H1 (cell line): ENCODE measurements at regions not wholly inside any gene's neighbourhood (a gene's known extent, or its start where the extent isn't known, plus 50 kb on each side); places are given as distances from the start of the nearest gene placed in this dataset.

Experiments
- CTCF ChIA-PET: fragments of 300-600 bp; sonication (Branson Sonifier 250); formaldehyde crosslinking; loops from one replicate; lab custom pipeline; 2021; ENCODE audit not compliant: partially characterized antibody; lab: Charles Lee
- POLR2A ChIA-PET: fragments of 300-600 bp; sonication (Branson Sonifier 250); formaldehyde crosslinking; loops from one replicate; lab custom pipeline; 2021; ENCODE audit warnings: inconsistent platforms; ENCODE audit not compliant: partially characterized antibody; lab: Charles Lee
- DNase-seq, 2 experiments: peaks; one replicate each; pipeline versions ENCODE4 v3.0.0 to v3.0.0-alpha.2; 2010 to 2022; ENCODE audit warnings: low spot score in 2 of 2, low read depth in 1 of 2, mixed read lengths in 1 of 2
- FAIRE-seq: peaks from 2 replicates; lab custom pipeline; 2011; peaks lifted over from hg19 to GRCh38; lab: Jason Lieb, UNC
- H2AFZ ChIP-seq: 2 replicates; pipeline ENCODE4 v1.8.1; 2012; ENCODE audit warnings: low read length, inconsistent platforms
- H2AK5ac ChIP-seq: 2 replicates; pipeline ENCODE4 v1.6.1; 2013; ENCODE audit warnings: low read depth, low read length
- H2BK120ac ChIP-seq: replicated peaks from 2 replicates; pipeline ENCODE3; 2013; ENCODE audit warnings: low read depth, low read length, inconsistent platforms
- H2BK12ac ChIP-seq: 2 replicates; pipeline ENCODE4 v1.6.1; 2013; ENCODE audit warnings: low read depth, low read length
- H2BK15ac ChIP-seq: 2 replicates; pipeline ENCODE4 v1.6.1; 2013; ENCODE audit warnings: low read length
- H2BK20ac ChIP-seq: 2 replicates; pipeline ENCODE4 v1.6.1; 2013; ENCODE audit warnings: low read length
- H2BK5ac ChIP-seq: 2 replicates; pipeline ENCODE4 v1.6.1; 2013; ENCODE audit warnings: low read depth, low read length
- H3K14ac ChIP-seq: 2 replicates; pipeline ENCODE4 v1.6.1; 2013; ENCODE audit warnings: inconsistent platforms; ENCODE audit not compliant: insufficient read length
- H3K18ac ChIP-seq: 2 replicates; pipeline ENCODE4 v1.6.1; 2013; ENCODE audit warnings: low read length; ENCODE audit errors: extremely low read depth
- H3K23ac ChIP-seq: 2 replicates; pipeline ENCODE4 v1.6.1; 2013; ENCODE audit warnings: inconsistent platforms; ENCODE audit not compliant: insufficient read length
- H3K23me2 ChIP-seq: 2 replicates; pipeline ENCODE4 v1.6.1; 2013; ENCODE audit warnings: low read depth, low read length
- H3K27ac ChIP-seq: 2 replicates; pipeline ENCODE4 v1.6.1; 2011; ENCODE audit warnings: low read depth, low read length, inconsistent platforms
- H3K27me3 ChIP-seq, 4 experiments: replicated peaks in 1 of 4; 1 replicate in 1 of 4; 2 replicates in 3 of 4; pipeline versions ENCODE4 v1.6.1 to v1.8.1; 2011 to 2013; ENCODE audit warnings: low read length in 3 of 4, mild to moderate bottlenecking in 3 of 4, inconsistent platforms in 2 of 4, mixed read lengths in 2 of 4, moderate library complexity in 1 of 4; ENCODE audit not compliant: control insufficient read depth in 3 of 4, insufficient read depth in 3 of 4; ENCODE audit errors: extremely low read depth in 1 of 4
- H3K36me3 ChIP-seq, 4 experiments: 2 replicates each; pipeline versions ENCODE4 v1.6.1 to v1.8.1; 2011 to 2013; ENCODE audit warnings: mild to moderate bottlenecking in 4 of 4, low read length in 3 of 4, moderate library complexity in 2 of 4, control low read depth in 1 of 4, inconsistent platforms in 1 of 4; ENCODE audit not compliant: insufficient read depth in 4 of 4, control insufficient read depth in 2 of 4
- H3K4ac ChIP-seq: replicated peaks from 2 replicates; pipeline ENCODE3; 2013; ENCODE audit warnings: low read length, low read depth, mixed read lengths, inconsistent platforms; ENCODE audit not compliant: insufficient read length
- H3K4me1 ChIP-seq, 4 experiments: replicated peaks in 1 of 4; 1 replicate in 1 of 4; 2 replicates in 3 of 4; pipeline versions ENCODE4 v1.6.1 to v1.8.1; 2011 to 2013; ENCODE audit warnings: low read length in 3 of 4, inconsistent platforms in 2 of 4, mixed read lengths in 1 of 4; ENCODE audit not compliant: insufficient read depth in 4 of 4, control insufficient read depth in 3 of 4
- H3K4me2 ChIP-seq, 2 experiments: 2 replicates each; pipeline versions ENCODE4 v1.6.1 to v1.8.1; 2011 to 2013; ENCODE audit warnings: low read depth in 2 of 2, low read length in 2 of 2, control low read depth in 1 of 2, inconsistent platforms in 1 of 2, mild to moderate bottlenecking in 1 of 2; ENCODE audit not compliant: insufficient read depth in 1 of 2
- H3K4me3 ChIP-seq, 4 experiments: fragments of 200-600, 300-600 bp in 1 of 4; sonication (generic), shearing (Covaris generic), sonication (Bioruptor Twin) in 1 of 4; 2 replicates each; pipeline versions ENCODE4 v1.5.1 to v1.8.1; 2011 to 2016; ENCODE audit warnings: low read length in 4 of 4, low read depth in 3 of 4, control low read depth in 2 of 4, inconsistent platforms in 2 of 4, mild to moderate bottlenecking in 2 of 4, mixed read lengths in 1 of 4, moderate library complexity in 1 of 4; ENCODE audit not compliant: insufficient read depth in 2 of 4; ENCODE audit errors: extremely low read depth in 1 of 4
- H3K56ac ChIP-seq: replicated peaks from 2 replicates; pipeline ENCODE3; 2013; ENCODE audit warnings: low read depth, mild to moderate bottlenecking, mixed read lengths, low read length, inconsistent platforms; ENCODE audit not compliant: insufficient read length
- H3K79me1 ChIP-seq: 2 replicates; pipeline ENCODE4 v1.6.1; 2013; ENCODE audit warnings: low read depth, low read length, control low read depth
- H3K79me2 ChIP-seq, 2 experiments: 2 replicates each; pipeline versions ENCODE4 v1.6.1 to v1.8.1; 2012 to 2013; ENCODE audit warnings: low read length in 2 of 2, mild to moderate bottlenecking in 2 of 2, inconsistent platforms in 1 of 2; ENCODE audit not compliant: insufficient read depth in 2 of 2, control insufficient read depth in 1 of 2
- H3K9ac ChIP-seq, 4 experiments: replicated peaks in 1 of 4; 1 replicate in 1 of 4; 2 replicates in 3 of 4; pipeline versions ENCODE4 v1.6.1 to v1.8.1; 2011 to 2013; ENCODE audit warnings: low read depth in 3 of 4, low read length in 3 of 4, control low read depth in 2 of 4, mild to moderate bottlenecking in 2 of 4, moderate library complexity in 2 of 4, inconsistent platforms in 1 of 4; ENCODE audit errors: extremely low read depth in 1 of 4
- H3K9me3 ChIP-seq, 2 experiments: 2 replicates each; pipeline versions ENCODE4 v1.6.1 to v1.8.1; 2012 to 2013; ENCODE audit warnings: mild to moderate bottlenecking in 2 of 2, moderate library complexity in 2 of 2, control low read depth in 1 of 2, inconsistent platforms in 1 of 2, low read depth in 1 of 2, low read length in 1 of 2, mixed read lengths in 1 of 2; ENCODE audit not compliant: insufficient read depth in 2 of 2
- H4K20me1 ChIP-seq, 2 experiments: replicated peaks in 1 of 2; 2 replicates each; pipeline versions ENCODE3 to v1.8.1; 2011 to 2013; ENCODE audit warnings: inconsistent platforms in 2 of 2, low read length in 2 of 2, mild to moderate bottlenecking in 1 of 2; ENCODE audit not compliant: insufficient read depth in 2 of 2, control insufficient read depth in 1 of 2
- H4K5ac ChIP-seq: 2 replicates; pipeline ENCODE4 v1.6.1; 2013; ENCODE audit warnings: low read length, low read depth, mixed read lengths, inconsistent platforms; ENCODE audit not compliant: insufficient read length
- H4K8ac ChIP-seq: 2 replicates; pipeline ENCODE4 v1.8.0; 2013; ENCODE audit warnings: mild to moderate bottlenecking, moderate library complexity, low read length, inconsistent platforms; ENCODE audit not compliant: insufficient read depth; ENCODE audit errors: extremely low read depth
- H4K91ac ChIP-seq: replicated peaks from 2 replicates; pipeline ENCODE3; 2013; ENCODE audit warnings: low read length, mixed read lengths, inconsistent platforms; ENCODE audit not compliant: insufficient read length
- NANOG ChIP-seq: IDR thresholded peaks from 2 replicates; pipeline ENCODE4 v1.6.1; 2011; ENCODE audit warnings: low read length, low read depth, mild to moderate bottlenecking, inconsistent platforms; ENCODE audit not compliant: insufficient read depth, poor library complexity, severe bottlenecking
- POLR2AphosphoS5 ChIP-seq: IDR thresholded peaks from 2 replicates; pipeline ENCODE4 v1.6.1; 2011; ENCODE audit warnings: low read depth, low read length
- SIN3A ChIP-seq, 2 experiments: IDR thresholded peaks in 1 of 2; conservative IDR thresholded peaks in 1 of 2; 2 replicates each; pipeline ENCODE4 v1.6.1; 2011 to 2012; ENCODE audit warnings: low read length in 2 of 2, improper control_type of control experiment in 1 of 2, low read depth in 1 of 2, mild to moderate bottlenecking in 1 of 2
- SP2 ChIP-seq: IDR thresholded peaks from 2 replicates; pipeline ENCODE4 v1.6.1; 2012; ENCODE audit warnings: mild to moderate bottlenecking, low read length, inconsistent platforms
- SP4 ChIP-seq: IDR thresholded peaks from 2 replicates; pipeline ENCODE4 v1.6.1; 2012; ENCODE audit warnings: low read length, inconsistent platforms
- YY1 ChIP-seq: IDR thresholded peaks from 2 replicates; pipeline ENCODE4 v1.6.1; 2011; ENCODE audit warnings: low read depth, mild to moderate bottlenecking, low read length
- WGBS, 2 experiments: shearing (Covaris generic) in 1 of 2; methylation state at CpG; one replicate each; pipeline versions ENCODE4 v1.1.6 to v1.1.7; 2013 to 2015; ENCODE audit warnings: low lambda C conversion rate in 2 of 2, mixed read lengths in 2 of 2, inconsistent platforms in 1 of 2, low coverage in 1 of 2, missing lambda C conversion rate in 1 of 2; ENCODE audit not compliant: insufficient replicate concordance in 2 of 2, insufficient coverage in 1 of 2, insufficient read length in 1 of 2; ENCODE audit errors: extremely low coverage in 1 of 2, missing lambda C conversion rate in 1 of 2; 5-methylcytosine and 5-hydroxymethylcytosine counted together
- TF ChIP-seq, protein P1 (sequence below): IDR thresholded peaks from 2 replicates; pipeline ENCODE4 v1.6.1; 2012; ENCODE audit warnings: inconsistent platforms
- TF ChIP-seq, protein P2 (sequence below), 3 experiments: IDR thresholded peaks; 1 replicate in 2 of 3; 2 replicates in 1 of 3; pipeline versions ENCODE4 v1.5.1 to v1.6.1; 2011; ENCODE audit warnings: low read length in 3 of 3, mild to moderate bottlenecking in 3 of 3, inconsistent platforms in 2 of 3, low read depth in 1 of 3, moderate library complexity in 1 of 3; ENCODE audit not compliant: insufficient read depth in 1 of 3; ENCODE audit errors: control extremely low read depth in 1 of 3

DNA sequence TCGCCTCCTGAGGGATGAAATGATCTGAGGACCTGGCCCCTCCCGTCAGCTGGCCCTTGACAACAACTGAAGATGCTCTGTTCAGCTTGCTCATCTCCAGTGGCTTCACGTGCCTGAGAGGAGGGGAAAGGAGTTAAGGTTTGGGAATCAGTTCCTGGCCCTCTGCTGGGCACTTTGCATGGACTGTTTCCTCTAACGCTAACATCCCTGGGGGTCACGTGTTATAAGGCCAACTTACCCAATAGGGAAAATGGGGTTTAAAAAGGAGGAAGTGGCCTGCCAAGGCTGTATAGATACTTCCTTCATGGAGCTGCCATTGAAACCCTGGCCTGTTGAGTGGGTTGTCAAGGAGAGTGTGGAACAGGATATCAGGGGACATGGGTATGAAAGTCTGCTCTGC lies 65.6 kb downstream of the OR13H1 start:
- no peak overlapping the region for H4K91ac ChIP-seq
- TF ChIP-seq SP4 (no peak), SP2 (no peak), SIN3A (conservative IDR thresholded peaks at IDR 0.05 in 1 of 2, IDR thresholded peaks at IDR 0.05 in 1 of 2; ENCODE audit: low read depth in 1 of 2, low read length in 2 of 2) (no peak), NANOG (no peak), YY1 (no peak), POLR2AphosphoS5 (no peak)
- TF ChIP-seq, protein P1, sequence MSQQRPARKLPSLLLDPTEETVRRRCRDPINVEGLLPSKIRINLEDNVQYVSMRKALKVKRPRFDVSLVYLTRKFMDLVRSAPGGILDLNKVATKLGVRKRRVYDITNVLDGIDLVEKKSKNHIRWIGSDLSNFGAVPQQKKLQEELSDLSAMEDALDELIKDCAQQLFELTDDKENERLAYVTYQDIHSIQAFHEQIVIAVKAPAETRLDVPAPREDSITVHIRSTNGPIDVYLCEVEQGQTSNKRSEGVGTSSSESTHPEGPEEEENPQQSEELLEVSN, result no peak
- TF ChIP-seq, protein P2, sequence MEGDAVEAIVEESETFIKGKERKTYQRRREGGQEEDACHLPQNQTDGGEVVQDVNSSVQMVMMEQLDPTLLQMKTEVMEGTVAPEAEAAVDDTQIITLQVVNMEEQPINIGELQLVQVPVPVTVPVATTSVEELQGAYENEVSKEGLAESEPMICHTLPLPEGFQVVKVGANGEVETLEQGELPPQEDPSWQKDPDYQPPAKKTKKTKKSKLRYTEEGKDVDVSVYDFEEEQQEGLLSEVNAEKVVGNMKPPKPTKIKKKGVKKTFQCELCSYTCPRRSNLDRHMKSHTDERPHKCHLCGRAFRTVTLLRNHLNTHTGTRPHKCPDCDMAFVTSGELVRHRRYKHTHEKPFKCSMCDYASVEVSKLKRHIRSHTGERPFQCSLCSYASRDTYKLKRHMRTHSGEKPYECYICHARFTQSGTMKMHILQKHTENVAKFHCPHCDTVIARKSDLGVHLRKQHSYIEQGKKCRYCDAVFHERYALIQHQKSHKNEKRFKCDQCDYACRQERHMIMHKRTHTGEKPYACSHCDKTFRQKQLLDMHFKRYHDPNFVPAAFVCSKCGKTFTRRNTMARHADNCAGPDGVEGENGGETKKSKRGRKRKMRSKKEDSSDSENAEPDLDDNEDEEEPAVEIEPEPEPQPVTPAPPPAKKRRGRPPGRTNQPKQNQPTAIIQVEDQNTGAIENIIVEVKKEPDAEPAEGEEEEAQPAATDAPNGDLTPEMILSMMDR (IDR thresholded peaks at IDR 0.05; ENCODE audit: control extremely low read depth in 1 of 3, insufficient read depth in 1 of 3, low read depth in 1 of 3, low read length in 3 of 3), result no peak

More for the DNA sequence above, 65.6 kb downstream of the OR13H1 start:
- Histone ChIP-seq H3K18ac (no peak overlapping the region), H2AFZ (no peak overlapping the region), H3K79me1 (no peaks in the 10 kb centered on the region), H3K56ac (no peak overlapping the region), H3K79me2 (no peaks in the 10 kb centered on the region), H2AK5ac (no peak overlapping the region), H3K23ac (no peak overlapping the region), H4K5ac (no peak overlapping the region), H3K4me2 (no peak overlapping the region), H3K9me3 (no peaks in the 10 kb centered on the region), H3K4ac (no peak overlapping the region), H2BK120ac (no peak overlapping the region), H2BK5ac (no peak overlapping the region), H3K36me3 (no peaks in the 10 kb centered on the region), H4K20me1 (no peaks in the 10 kb centered on the region), H3K27me3 (no peaks in the 10 kb centered on the region), H3K14ac (no peak overlapping the region), H4K8ac (no peak overlapping the region), H3K4me1 (no peaks in the 10 kb centered on the region), H2BK15ac (no peak overlapping the region), H2BK12ac (no peak overlapping the region), H3K4me3 (no peak overlapping the region), H3K27ac (no peak overlapping the region), H2BK20ac (no peak overlapping the region), H3K9ac (no peak overlapping the region), H3K23me2 (no peaks in the 10 kb centered on the region)
- ChIA-PET POLR2A (no interaction called here), CTCF (interaction anchor here (0.9 kb wide), 1 partner anchor 346 kb away, joined by 3 read pairs; no protein-coding TSS in a partner anchor)
- WGBS, 2 experiments, result 82% methylated on average over 5 of the region's 5 CpGs; no CpG with 5 or more reads in 1 of the 2 experiments
- DNase-seq (no peak), FAIRE-seq (no peak)
